ENCODE measurements at regions not wholly inside any gene's neighbourhood (a gene's known extent, or its start where the extent isn't known, plus 50 kb on each side); places are given as distances from the start of the nearest gene placed in this dataset.

- TF ChIP-seq, protein P1, sequence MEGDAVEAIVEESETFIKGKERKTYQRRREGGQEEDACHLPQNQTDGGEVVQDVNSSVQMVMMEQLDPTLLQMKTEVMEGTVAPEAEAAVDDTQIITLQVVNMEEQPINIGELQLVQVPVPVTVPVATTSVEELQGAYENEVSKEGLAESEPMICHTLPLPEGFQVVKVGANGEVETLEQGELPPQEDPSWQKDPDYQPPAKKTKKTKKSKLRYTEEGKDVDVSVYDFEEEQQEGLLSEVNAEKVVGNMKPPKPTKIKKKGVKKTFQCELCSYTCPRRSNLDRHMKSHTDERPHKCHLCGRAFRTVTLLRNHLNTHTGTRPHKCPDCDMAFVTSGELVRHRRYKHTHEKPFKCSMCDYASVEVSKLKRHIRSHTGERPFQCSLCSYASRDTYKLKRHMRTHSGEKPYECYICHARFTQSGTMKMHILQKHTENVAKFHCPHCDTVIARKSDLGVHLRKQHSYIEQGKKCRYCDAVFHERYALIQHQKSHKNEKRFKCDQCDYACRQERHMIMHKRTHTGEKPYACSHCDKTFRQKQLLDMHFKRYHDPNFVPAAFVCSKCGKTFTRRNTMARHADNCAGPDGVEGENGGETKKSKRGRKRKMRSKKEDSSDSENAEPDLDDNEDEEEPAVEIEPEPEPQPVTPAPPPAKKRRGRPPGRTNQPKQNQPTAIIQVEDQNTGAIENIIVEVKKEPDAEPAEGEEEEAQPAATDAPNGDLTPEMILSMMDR (IDR thresholded peaks at IDR 0.05; ENCODE audit: extremely low read depth in 1 of 2, insufficient read depth in 1 of 2, low read depth in 1 of 2, low read length in 2 of 2), result no peak
- no peak for TF ChIP-seq POLR2A (IDR thresholded peaks at IDR 0.05; ENCODE audit: low read depth, low read length)
- TF ChIP-seq POLR2AphosphoS5 (IDR thresholded peaks at IDR 0.05; ENCODE audit: insufficient read depth, low read depth, low read length), result no peak
- no peak for TF ChIP-seq GATA2 (IDR thresholded peaks at IDR 0.05; ENCODE audit: insufficient read depth, insufficient read length, low read depth, low read length)
Observed at GRCh38 chr21:24577301-24577700, 1030.0 kb downstream of the MRPL39 start.

Measured in endothelial cell of umbilical vein (primary cell).